ENCODE measurements at regions not wholly inside any gene's neighbourhood (a gene's known extent, or its start where the extent isn't known, plus 50 kb on each side); places are given as distances from the start of the nearest gene placed in this dataset.

GRCh38 chr2:120515759-120516678, 170.1 kb downstream of the INHBB start (continued):
- TF ChIP-seq CHD7 (IDR thresholded peaks at IDR 0.05; ENCODE audit: insufficient replicate concordance, low read length) (no peak), CEBPB (IDR thresholded peaks at IDR 0.05; ENCODE audit: low read depth, low read length) (no peak), CREB1 (IDR thresholded peaks at IDR 0.05) (no peak), ATF3 (IDR thresholded peaks at IDR 0.05; ENCODE audit: insufficient read depth, low read depth, low read length) (no peak)
